Mesenchymal stem cell (in vitro differentiated cells and primary cell): ENCODE measurements at regions not wholly inside any gene's neighbourhood (a gene's known extent, or its start where the extent isn't known, plus 50 kb on each side); places are given as distances from the start of the nearest gene placed in this dataset.

Experiments used
- DNase-seq: peaks from one replicate; pipeline ENCODE4 v3.0.0-alpha.2; 2013
- H2AFZ ChIP-seq: one replicate; pipeline ENCODE4 v1.6.1; 2013; ENCODE audit warnings: low read depth, mild to moderate bottlenecking, control low read depth, inconsistent platforms, low read length, moderate library complexity
- H2AK5ac ChIP-seq: 2 replicates; pipeline ENCODE4 v1.6.1; 2013; ENCODE audit warnings: low read length, moderate library complexity, mild to moderate bottlenecking, inconsistent platforms; ENCODE audit not compliant: severe bottlenecking
- H2BK120ac ChIP-seq: one replicate; pipeline ENCODE4 v1.6.1; 2013; ENCODE audit warnings: low read depth, mild to moderate bottlenecking, inconsistent platforms, low read length, moderate library complexity
- H2BK12ac ChIP-seq, 2 experiments: one replicate each; pipeline ENCODE4 v1.6.1; 2013; ENCODE audit warnings: inconsistent platforms in 2 of 2, low read length in 2 of 2, mild to moderate bottlenecking in 2 of 2, moderate library complexity in 2 of 2, control low read depth in 1 of 2
- H2BK15ac ChIP-seq: one replicate; pipeline ENCODE4 v1.6.1; 2013; ENCODE audit warnings: mild to moderate bottlenecking, low read depth, inconsistent platforms; ENCODE audit not compliant: poor library complexity, severe bottlenecking
- H2BK5ac ChIP-seq: 2 replicates; pipeline ENCODE4 v1.6.1; 2013; ENCODE audit warnings: low read depth, mild to moderate bottlenecking, low read length, control low read depth, inconsistent platforms; ENCODE audit not compliant: poor library complexity, severe bottlenecking
- H3K14ac ChIP-seq, 2 experiments: one replicate each; pipeline ENCODE4 v1.6.1; 2013; ENCODE audit warnings: inconsistent platforms in 2 of 2, low read length in 2 of 2, control low read depth in 1 of 2, mild to moderate bottlenecking in 1 of 2, moderate library complexity in 1 of 2
- H3K18ac ChIP-seq, 2 experiments: one replicate each; pipeline ENCODE4 v1.6.1; 2013; ENCODE audit warnings: inconsistent platforms in 2 of 2, low read length in 2 of 2, control low read depth in 1 of 2, low read depth in 1 of 2, mild to moderate bottlenecking in 1 of 2
- H3K23ac ChIP-seq, 2 experiments: one replicate each; pipeline ENCODE4 v1.6.1; 2013; ENCODE audit warnings: inconsistent platforms in 2 of 2, low read length in 2 of 2, mild to moderate bottlenecking in 2 of 2, moderate library complexity in 2 of 2, control low read depth in 1 of 2
- H3K27ac ChIP-seq: 2 replicates; pipeline ENCODE4 v1.5.1; 2013; ENCODE audit warnings: mild to moderate bottlenecking, moderate library complexity, low read length, control low read depth, inconsistent platforms; ENCODE audit not compliant: poor library complexity, severe bottlenecking
- H3K27me3 ChIP-seq, 2 experiments: 2 replicates each; pipeline versions ENCODE4 v1.6.1 to v1.7.0; 2013; ENCODE audit warnings: low read length in 2 of 2, mild to moderate bottlenecking in 2 of 2, moderate library complexity in 2 of 2, control low read depth in 1 of 2, inconsistent platforms in 1 of 2; ENCODE audit not compliant: control insufficient read depth in 1 of 2, insufficient read depth in 1 of 2
- H3K36me3 ChIP-seq, 2 experiments: 2 replicates each; pipeline versions ENCODE4 v1.6.1 to v1.7.0; 2013; ENCODE audit warnings: low read length in 2 of 2, control low read depth in 1 of 2, inconsistent platforms in 1 of 2, low read depth in 1 of 2, mild to moderate bottlenecking in 1 of 2; ENCODE audit not compliant: insufficient read depth in 2 of 2, control insufficient read depth in 1 of 2
- H3K4ac ChIP-seq, 2 experiments: one replicate each; pipeline ENCODE4 v1.6.1; 2013; ENCODE audit warnings: inconsistent platforms in 2 of 2, low read length in 2 of 2, mild to moderate bottlenecking in 2 of 2, moderate library complexity in 2 of 2, control low read depth in 1 of 2, low read depth in 1 of 2
- H3K4me1 ChIP-seq: 2 replicates; pipeline ENCODE4 v1.6.1; 2013; ENCODE audit warnings: low read depth, low read length, control low read depth; ENCODE audit not compliant: control insufficient read depth, insufficient read depth
- H3K4me2 ChIP-seq: 2 replicates; pipeline ENCODE4 v1.6.1; 2013; ENCODE audit warnings: low read length, mild to moderate bottlenecking, inconsistent platforms; ENCODE audit not compliant: poor library complexity, severe bottlenecking
- H3K4me3 ChIP-seq, 2 experiments: 2 replicates each; pipeline versions ENCODE4 v1.5.1 to v1.7.0; 2013; ENCODE audit warnings: low read length in 2 of 2, mild to moderate bottlenecking in 2 of 2, control low read depth in 1 of 2, low read depth in 1 of 2; ENCODE audit not compliant: insufficient read depth in 1 of 2
- H3K79me1 ChIP-seq: replicated peaks from 2 replicates; pipeline ENCODE4 v1.6.1; 2013; ENCODE audit warnings: mild to moderate bottlenecking, control low read depth, low read length, inconsistent platforms; ENCODE audit not compliant: poor library complexity, severe bottlenecking
- H3K9ac ChIP-seq: 2 replicates; pipeline ENCODE4 v1.7.0; 2013; ENCODE audit warnings: mild to moderate bottlenecking, low read length, moderate library complexity
- H3K9me3 ChIP-seq: 2 replicates; pipeline ENCODE4 v1.7.0; 2013; ENCODE audit warnings: mild to moderate bottlenecking, low read length; ENCODE audit not compliant: control insufficient read depth
- H4K8ac ChIP-seq: one replicate; pipeline ENCODE4 v1.6.1; 2013; ENCODE audit warnings: inconsistent platforms, mild to moderate bottlenecking, low read length, moderate library complexity
- H4K91ac ChIP-seq: one replicate; pipeline ENCODE4 v1.6.1; 2013; ENCODE audit warnings: mild to moderate bottlenecking, low read length, inconsistent platforms
- WGBS: methylation state at CpG from one replicate; pipeline ENCODE4 v1.1.7; 2013; ENCODE audit warnings: mixed read lengths; 5-methylcytosine and 5-hydroxymethylcytosine counted together

GRCh38 chr12:28034271-28034670, 61.7 kb upstream of the PTHLH start:
- DNase-seq: peak; percentile 2
- 89% methylated on average over 1 of the region's 1 CpG for WGBS
- Histone ChIP-seq H4K91ac (no peak overlapping the region), H3K9ac (no peak overlapping the region), H3K4ac (no peak overlapping the region), H2AFZ (no peak overlapping the region), H2BK5ac (no peak overlapping the region), H3K14ac (no peak overlapping the region), H3K9me3 (no peaks in the 10 kb centered on the region), H3K23ac (no peak overlapping the region), H3K4me2 (no peak overlapping the region), H3K27ac (no peak overlapping the region), H3K79me1 (no peaks in the 10 kb centered on the region), H3K4me3 (no peak overlapping the region), H2BK15ac (no peak overlapping the region), H2BK12ac (no peak overlapping the region), H3K27me3 (no peaks in the 10 kb centered on the region), H3K36me3 (no peaks in the 10 kb centered on the region), H4K8ac (no peak overlapping the region), H3K4me1 (peaks cover 2% of the 10 kb centered on the region), H2AK5ac (no peak overlapping the region), H3K18ac (peak overlapping the region in 1 of 2 experiments; percentile 48), H2BK120ac (no peak overlapping the region)

- Histone ChIP-seq H2BK12ac (no peak overlapping the region), H2BK5ac (no peak overlapping the region), H3K18ac (no peak overlapping the region), H3K4me2 (no peak overlapping the region), H2BK120ac (no peak overlapping the region), H3K4me1 (peaks cover 2% of the 10 kb centered on the region), H3K14ac (no peak overlapping the region), H4K8ac (no peak overlapping the region), H3K27me3 (no peaks in the 10 kb centered on the region), H3K4me3 (no peak overlapping the region), H2BK15ac (no peak overlapping the region), H4K91ac (no peak overlapping the region), H3K9ac (no peak overlapping the region), H3K27ac (no peak overlapping the region), H3K4ac (no peak overlapping the region), H3K9me3 (no peaks in the 10 kb centered on the region), H2AFZ (no peak overlapping the region), H3K23ac (no peak overlapping the region), H2AK5ac (no peak overlapping the region), H3K36me3 (no peaks in the 10 kb centered on the region), H3K79me1 (no peaks in the 10 kb centered on the region)
- no CpG with 5 or more reads among the region's 1 CpG for WGBS
- DNase-seq: peak; percentile 73
Measured at GRCh38 chr12:28035500-28035899, 63.0 kb upstream of the PTHLH start.

GRCh38 chr12:28036940-28037339, 64.4 kb upstream of the PTHLH start:
- Histone ChIP-seq H3K4me1 (peaks cover 2% of the 10 kb centered on the region), H2BK15ac (no peak overlapping the region), H2BK5ac (no peak overlapping the region), H2BK120ac (no peak overlapping the region), H4K8ac (no peak overlapping the region), H3K27ac (no peak overlapping the region), H3K4me3 (no peak overlapping the region), H2AK5ac (no peak overlapping the region), H3K9ac (no peak overlapping the region), H3K9me3 (no peaks in the 10 kb centered on the region), H3K14ac (no peak overlapping the region), H3K4me2 (no peak overlapping the region), H3K27me3 (no peaks in the 10 kb centered on the region), H4K91ac (no peak overlapping the region), H3K23ac (no peak overlapping the region), H3K36me3 (no peaks in the 10 kb centered on the region), H2AFZ (no peak overlapping the region), H3K4ac (no peak overlapping the region), H2BK12ac (no peak overlapping the region), H3K79me1 (no peaks in the 10 kb centered on the region), H3K18ac (no peak overlapping the region)
- no peak for DNase-seq
- WGBS: 100% methylated on average over 3 of the region's 3 CpGs

DNA sequence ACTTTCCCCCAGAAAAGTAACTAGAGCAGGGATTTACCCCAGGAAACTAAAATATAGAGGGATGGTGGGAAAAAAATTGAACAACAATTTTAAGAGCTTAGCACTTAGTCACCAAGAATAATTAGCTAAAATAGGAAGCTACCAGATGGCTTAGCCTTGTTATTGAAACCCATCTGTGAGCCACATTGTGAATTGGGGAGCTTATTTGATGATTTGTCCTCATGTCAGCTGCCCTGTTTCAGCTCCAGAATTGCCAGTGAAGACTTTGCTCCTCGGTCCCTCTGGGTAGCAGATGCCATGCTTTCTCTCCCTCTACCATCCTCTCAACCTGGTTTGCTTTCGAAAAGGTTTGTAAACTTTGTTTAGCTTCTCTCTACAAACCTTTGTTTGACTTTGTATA, 67.7 kb upstream of the PTHLH start:
- 100% methylated on average over 1 of the region's 2 CpGs for WGBS
- no peak overlapping the region for H3K4ac ChIP-seq
- H3K27ac ChIP-seq: no peak overlapping the region
- H2AFZ ChIP-seq: no peak overlapping the region
- H4K91ac ChIP-seq: no peak overlapping the region
- no peak overlapping the region for H2BK15ac ChIP-seq
- no peak overlapping the region for H2AK5ac ChIP-seq
- no peaks in the 10 kb centered on the region for H3K79me1 ChIP-seq
- H3K18ac ChIP-seq: no peak overlapping the region
- H2BK5ac ChIP-seq: no peak overlapping the region
- H2BK120ac ChIP-seq: no peak overlapping the region
- no peaks in the 10 kb centered on the region for H3K9me3 ChIP-seq
- no peaks in the 10 kb centered on the region for H3K27me3 ChIP-seq
- DNase-seq: no peak
- no peak overlapping the region for H2BK12ac ChIP-seq
- H3K9ac ChIP-seq: no peak overlapping the region
- no peak overlapping the region for H3K14ac ChIP-seq
- no peak overlapping the region for H3K4me3 ChIP-seq
- H4K8ac ChIP-seq: no peak overlapping the region
- H3K36me3 ChIP-seq: no peaks in the 10 kb centered on the region
- no peak overlapping the region for H3K4me2 ChIP-seq
- H3K23ac ChIP-seq: no peak overlapping the region
- no peaks in the 10 kb centered on the region for H3K4me1 ChIP-seq
